ENCODE measurements at regions not wholly inside any gene's neighbourhood (a gene's known extent, or its start where the extent isn't known, plus 50 kb on each side); places are given as distances from the start of the nearest gene placed in this dataset.

GRCh38 chr2:200065477-200065876 is 110.1 kb downstream of the MAIP1 start:
- TF ChIP-seq CTCF (IDR thresholded peaks at IDR 0.05), result no peak
- TF ChIP-seq EP300 (IDR thresholded peaks at IDR 0.05), result no peak
- no peak overlapping the region for H3K4me3 ChIP-seq
- no peak overlapping the region for H3K27ac ChIP-seq
- H3K9me3 ChIP-seq, result no peaks in the 10 kb centered on the region
- no peak for DNase-seq (ENCODE audit: low spot score in 2 of 2)
- WGBS, 2 donors, result 45 to 49% methylated on average over 2 of the region's 2 CpGs
- no peaks in the 10 kb centered on the region for H3K27me3 ChIP-seq
- H3K4me1 ChIP-seq, result no peaks in the 10 kb centered on the region
- H3K36me3 ChIP-seq, result no peaks in the 10 kb centered on the region

GRCh38 chr2:200066417-200066816 is 111.0 kb downstream of the MAIP1 start:
- 43 to 63% methylated on average over 2 of the region's 2 CpGs for WGBS, 2 donors
- H3K4me3 ChIP-seq, result no peak overlapping the region
- no peaks in the 10 kb centered on the region for H3K36me3 ChIP-seq
- H3K4me1 ChIP-seq, result no peaks in the 10 kb centered on the region
- H3K9me3 ChIP-seq, result no peaks in the 10 kb centered on the region
- no peak for DNase-seq (ENCODE audit: low spot score in 2 of 2)
- no peaks in the 10 kb centered on the region for H3K27me3 ChIP-seq
- no peak overlapping the region for H3K27ac ChIP-seq
- TF ChIP-seq POLR2A (IDR thresholded peaks at IDR 0.05) (no peak), CTCF (IDR thresholded peaks at IDR 0.05) (no peak), EP300 (IDR thresholded peaks at IDR 0.05) (no peak)

- no peak for TF ChIP-seq EP300 (IDR thresholded peaks at IDR 0.05)
- no peak for TF ChIP-seq CTCF (IDR thresholded peaks at IDR 0.05)
- no peak for TF ChIP-seq POLR2A (IDR thresholded peaks at IDR 0.05)
- Histone ChIP-seq H3K4me1 (no peaks in the 10 kb centered on the region), H3K27ac (no peak overlapping the region), H3K27me3 (no peaks in the 10 kb centered on the region), H3K36me3 (no peaks in the 10 kb centered on the region), H3K9me3 (no peaks in the 10 kb centered on the region), H3K4me3 (no peak overlapping the region)
- DNase-seq (ENCODE audit: low spot score in 2 of 2), result no peak
Measured at GRCh38 chr2:200068642-200069041, 113.3 kb downstream of the MAIP1 start.

- DNase-seq (ENCODE audit: low spot score in 2 of 2), result no peak
- Histone ChIP-seq H3K36me3 (no peaks in the 10 kb centered on the region), H3K9me3 (peaks cover 0 to 10% (median 0%) of the 10 kb centered on the region in 4 donors), H3K27ac (no peak overlapping the region), H3K4me3 (no peak overlapping the region), H3K27me3 (no peaks in the 10 kb centered on the region), H3K4me1 (no peaks in the 10 kb centered on the region)
- 35 to 38% methylated on average over 5 of the region's 5 CpGs for WGBS, 2 donors
- no peak for TF ChIP-seq CTCF (IDR thresholded peaks at IDR 0.05)
- no peak for TF ChIP-seq EP300 (IDR thresholded peaks at IDR 0.05)
- no peak for TF ChIP-seq POLR2A (IDR thresholded peaks at IDR 0.05)
Measured at GRCh38 chr2:200077210-200077650, 121.8 kb downstream of the MAIP1 start.

- Histone ChIP-seq H3K27ac (no peak overlapping the region), H3K27me3 (no peaks in the 10 kb centered on the region), H3K4me3 (no peak overlapping the region), H3K4me1 (no peaks in the 10 kb centered on the region), H3K9me3 (peaks cover 0 to 10% (median 0%) of the 10 kb centered on the region in 4 donors), H3K36me3 (no peaks in the 10 kb centered on the region)
- TF ChIP-seq CTCF (IDR thresholded peaks at IDR 0.05), result no peak
- no peak for TF ChIP-seq POLR2A (IDR thresholded peaks at IDR 0.05)
- no peak for TF ChIP-seq EP300 (IDR thresholded peaks at IDR 0.05)
- no peak for DNase-seq (ENCODE audit: low spot score in 2 of 2)
- 92 to 95% methylated on average over 3 of the region's 3 CpGs for WGBS, 2 donors
Measured at GRCh38 chr2:200077838-200078237, 122.5 kb downstream of the MAIP1 start.

Data from tibial nerve (tissue), 4 donors.